ENCODE measurements at regions not wholly inside any gene's neighbourhood (a gene's known extent, or its start where the extent isn't known, plus 50 kb on each side); places are given as distances from the start of the nearest gene placed in this dataset.

DNA sequence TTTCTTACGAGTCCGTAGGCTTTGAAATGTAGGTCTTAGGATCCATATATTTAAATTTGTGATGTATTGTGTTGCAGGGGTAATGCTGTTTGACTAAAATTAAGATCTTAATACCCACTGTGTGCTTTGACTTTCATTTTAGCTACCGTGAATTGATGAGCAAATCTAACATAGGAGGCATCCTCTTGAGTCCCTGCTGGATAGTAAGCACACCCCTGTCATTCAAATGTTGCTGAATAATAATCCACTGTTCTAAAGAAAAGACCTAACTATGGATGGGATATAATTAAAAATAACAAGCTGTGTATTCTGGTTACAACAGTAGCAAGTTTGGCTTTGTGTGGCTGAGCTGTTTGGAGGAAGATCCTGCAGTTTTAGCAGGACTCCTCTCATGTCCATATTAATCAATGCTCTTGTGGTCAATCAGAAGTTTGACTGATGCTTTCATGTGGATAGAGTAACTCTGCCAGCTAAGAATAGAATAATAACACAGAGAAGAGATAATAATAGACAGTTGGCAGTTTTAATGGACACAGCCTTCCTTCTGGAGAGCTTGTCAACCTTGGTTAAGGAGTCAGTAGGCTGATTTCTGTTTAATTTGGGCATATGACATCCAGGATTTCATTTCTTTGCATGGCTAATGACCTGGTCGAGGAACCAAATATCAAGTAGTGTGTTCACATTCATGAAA is 148.1 kb upstream of the MIS18BP1 start:
- H3K4me2 ChIP-seq = peak overlapping the region; percentile 61
- Mint-ChIP-seq H3K4me3 (no peak overlapping the region), H3K27me3 (ENCODE audit: insufficient read depth, low read depth, poor library complexity) (no peaks in the 10 kb centered on the region), H3K9me3 (peaks cover 2% of the 10 kb centered on the region; the same call in 1 of the 3 replicates), H3K27ac (no peak overlapping the region; the same call in 1 of the 2 replicates), H3K4me1 (peaks cover 30% of the 10 kb centered on the region), H3K36me3 (ENCODE audit: low read depth) (no peaks in the 10 kb centered on the region)
- H4K20me1 ChIP-seq (replicated peaks; ENCODE audit: insufficient read depth) = no peaks in the 10 kb centered on the region
- TF ChIP-seq JUNB (IDR thresholded peaks at IDR 0.05; ENCODE audit: unreplicated experiment) (no peak), ETS1 (IDR thresholded peaks at IDR 0.05) (no peak), ZNF462 (CRISPR knock-in tag; IDR thresholded peaks at IDR 0.05) (no peak)
- ATAC-seq = peak; percentile 62
- no peaks in the 10 kb centered on the region for H3K79me2 ChIP-seq (replicated peaks; ENCODE audit: insufficient read depth)
- no peaks in the 10 kb centered on the region for H3K36me3 ChIP-seq (ENCODE audit: insufficient read depth)
- no peak overlapping the region for H3K27ac ChIP-seq (ENCODE audit: low read depth)
- DNase-seq (ENCODE audit: low spot score) = no peak
- no peak overlapping the region for H2AFZ ChIP-seq
- H3K4me3 ChIP-seq = no peak overlapping the region
- peaks cover 5% of the 10 kb centered on the region; the same call in 1 of the 2 replicates for H3K9me2 ChIP-seq (ENCODE audit: insufficient read depth)
- H3F3A ChIP-seq (replicated peaks; ENCODE audit: low read depth) = no peaks in the 10 kb centered on the region
- H3K27me3 ChIP-seq (ENCODE audit: insufficient read depth) = no peaks in the 10 kb centered on the region
- peaks cover 10% of the 10 kb centered on the region for H3K4me1 ChIP-seq (ENCODE audit: insufficient read depth)

- H3K27ac Mint-ChIP-seq = no peak overlapping the region
- peak overlapping the region; percentile 61 for H3K4me2 ChIP-seq
- TF ChIP-seq ZNF331 (CRISPR knock-in tag; IDR thresholded peaks at IDR 0.05; ENCODE audit: low read depth) = no peak
- no peak for TF ChIP-seq EZH2 (IDR thresholded peaks at IDR 0.05; ENCODE audit: low read depth, unreplicated experiment)
- no peak for TF ChIP-seq CTCF (conservative IDR thresholded peaks at IDR 0.05; ENCODE audit: low read depth in 2 of 2)
- no peak for TF ChIP-seq JUNB (IDR thresholded peaks at IDR 0.05; ENCODE audit: unreplicated experiment)
- TF ChIP-seq POLR2AphosphoS5 (IDR thresholded peaks at IDR 0.05; ENCODE audit: low read depth) = no peak
- no peak for TF ChIP-seq ETS1 (IDR thresholded peaks at IDR 0.05)
- no peak for TF ChIP-seq EZH2phosphoT487 (IDR thresholded peaks at IDR 0.05; ENCODE audit: unreplicated experiment)
- no peak for TF ChIP-seq STAT1 (IDR thresholded peaks at IDR 0.05; ENCODE audit: unreplicated experiment)
- no peak for TF ChIP-seq NANOG (IDR thresholded peaks at IDR 0.05; ENCODE audit: borderline replicate concordance)
Measured at GRCh38 chr14:45400509-45400908, 147.5 kb upstream of the MIS18BP1 start.

More at GRCh38 chr14:45400509-45400908, 147.5 kb upstream of the MIS18BP1 start:
- Histone ChIP-seq H3K4me3 (no peak overlapping the region), H3K36me3 (ENCODE audit: insufficient read depth) (no peaks in the 10 kb centered on the region), H3K27me3 (ENCODE audit: insufficient read depth) (no peaks in the 10 kb centered on the region), H3K4me1 (ENCODE audit: insufficient read depth) (peaks cover 10% of the 10 kb centered on the region), H3K79me2 (replicated peaks; ENCODE audit: insufficient read depth) (no peaks in the 10 kb centered on the region), H3K27ac (ENCODE audit: low read depth) (no peak overlapping the region), H3K9me2 (ENCODE audit: insufficient read depth) (peaks cover 5% of the 10 kb centered on the region; the same call in 1 of the 2 replicates), H3F3A (replicated peaks; ENCODE audit: low read depth) (no peaks in the 10 kb centered on the region), H4K20me1 (replicated peaks; ENCODE audit: insufficient read depth) (no peaks in the 10 kb centered on the region), H2AFZ (no peak overlapping the region)
- H3K36me3 Mint-ChIP-seq (ENCODE audit: low read depth) = no peaks in the 10 kb centered on the region
- peaks cover 2% of the 10 kb centered on the region; the same call in 1 of the 3 replicates for H3K9me3 Mint-ChIP-seq
- peaks cover 30% of the 10 kb centered on the region for H3K4me1 Mint-ChIP-seq
- no peak for DNase-seq (ENCODE audit: low spot score)
- no peak overlapping the region for H3K4me3 Mint-ChIP-seq
- ATAC-seq = peak; percentile 68
- no peaks in the 10 kb centered on the region for H3K27me3 Mint-ChIP-seq (ENCODE audit: insufficient read depth, low read depth, poor library complexity)

All from GM23338 (cell line).